DMS53 treated with DMSO at 0.1 percent for 48 hours (cell line): ENCODE measurements at regions not wholly inside any gene's neighbourhood (a gene's known extent, or its start where the extent isn't known, plus 50 kb on each side); places are given as distances from the start of the nearest gene placed in this dataset.

Experiments used
- DNase-seq: peaks from one replicate; lab custom pipeline; 2025; ENCODE audit not compliant: unreplicated experiment; lab: John Stamatoyannopoulos, UW

DNA sequence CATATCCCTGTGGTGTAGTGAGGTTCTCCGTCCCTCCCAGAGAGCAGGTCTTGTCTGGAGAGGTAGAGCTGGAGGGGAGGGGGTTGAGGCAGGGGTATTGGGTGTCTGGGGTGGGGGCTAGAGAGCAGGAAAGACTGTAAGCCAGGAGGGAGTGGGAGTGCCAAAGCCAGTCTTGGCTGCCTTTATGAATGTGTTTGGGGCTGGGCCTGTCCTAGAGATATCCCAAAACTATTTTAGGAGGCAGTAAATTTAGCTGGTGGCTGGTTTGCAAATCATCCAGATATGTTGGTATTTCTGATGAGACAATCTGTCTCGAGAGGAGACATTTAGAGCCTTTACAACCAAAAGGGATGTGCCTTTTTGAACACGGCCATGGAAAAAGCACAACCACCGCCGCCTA, 166.6 kb downstream of the TLE3 start:
- DNase-seq = no peak

GRCh38 chr15:69934607-69935006, 163.1 kb downstream of the TLE3 start:
- DNase-seq = no peak

- DNase-seq = no peak
These were observed 157.9 kb downstream of the TLE3 start for GRCh38 chr15:69939513-69940440.

DNA sequence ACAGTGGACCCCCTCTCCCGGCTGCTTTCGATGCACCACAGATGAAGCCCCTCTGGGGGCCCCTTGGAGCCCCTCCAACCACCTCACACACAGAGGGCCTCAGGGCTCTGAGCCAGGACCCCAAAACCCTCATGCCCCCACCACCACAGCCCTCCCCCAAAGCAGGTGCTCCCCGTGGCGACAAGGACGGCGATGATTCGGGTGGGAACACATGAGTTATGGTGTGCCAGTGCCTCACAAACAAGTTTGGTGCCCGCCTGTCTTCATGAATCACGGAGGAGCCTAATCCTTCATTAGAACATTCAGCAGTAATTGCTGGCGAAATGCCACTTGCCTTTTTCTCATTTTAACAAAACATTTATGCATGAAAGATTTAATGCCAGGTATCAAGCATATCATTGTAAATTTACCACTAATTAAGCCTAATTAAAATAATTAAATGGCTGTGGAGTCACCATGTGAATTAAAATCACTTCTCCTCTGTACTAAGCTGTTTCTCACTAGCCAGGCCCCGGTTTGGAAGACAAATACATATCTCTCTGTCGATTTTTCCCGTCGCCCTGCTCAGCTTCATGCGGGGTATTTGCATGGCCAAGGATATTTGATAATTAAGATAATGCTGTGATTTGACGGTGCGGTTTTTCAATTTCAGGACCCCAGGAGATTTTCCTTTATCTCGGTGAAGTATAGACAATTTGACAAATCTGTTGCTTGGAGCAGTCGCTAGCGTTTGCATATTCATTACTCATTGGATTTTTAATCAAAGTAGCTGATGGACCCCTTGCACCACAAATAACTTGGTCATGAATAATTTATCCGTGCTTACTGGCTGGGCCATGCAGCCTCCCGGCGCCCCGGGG, 157.0 kb downstream of the TLE3 start:
- DNase-seq = no peak

DNA sequence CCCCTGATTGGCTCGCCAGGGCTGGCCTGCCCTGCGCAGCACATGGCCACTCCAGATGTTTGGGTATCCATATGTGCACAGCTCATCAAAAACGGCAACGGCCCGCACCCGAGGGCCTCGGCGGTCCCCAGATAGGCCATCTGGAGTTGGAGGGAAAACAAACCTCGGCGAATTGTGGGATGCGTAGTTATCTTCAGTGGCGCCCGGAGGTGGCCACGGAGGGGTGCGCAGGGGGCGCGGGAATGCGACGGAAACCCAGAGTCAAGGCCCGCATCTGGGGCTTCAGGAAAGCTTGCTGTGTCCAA, 156.5 kb downstream of the TLE3 start:
- DNase-seq = no peak

DNA sequence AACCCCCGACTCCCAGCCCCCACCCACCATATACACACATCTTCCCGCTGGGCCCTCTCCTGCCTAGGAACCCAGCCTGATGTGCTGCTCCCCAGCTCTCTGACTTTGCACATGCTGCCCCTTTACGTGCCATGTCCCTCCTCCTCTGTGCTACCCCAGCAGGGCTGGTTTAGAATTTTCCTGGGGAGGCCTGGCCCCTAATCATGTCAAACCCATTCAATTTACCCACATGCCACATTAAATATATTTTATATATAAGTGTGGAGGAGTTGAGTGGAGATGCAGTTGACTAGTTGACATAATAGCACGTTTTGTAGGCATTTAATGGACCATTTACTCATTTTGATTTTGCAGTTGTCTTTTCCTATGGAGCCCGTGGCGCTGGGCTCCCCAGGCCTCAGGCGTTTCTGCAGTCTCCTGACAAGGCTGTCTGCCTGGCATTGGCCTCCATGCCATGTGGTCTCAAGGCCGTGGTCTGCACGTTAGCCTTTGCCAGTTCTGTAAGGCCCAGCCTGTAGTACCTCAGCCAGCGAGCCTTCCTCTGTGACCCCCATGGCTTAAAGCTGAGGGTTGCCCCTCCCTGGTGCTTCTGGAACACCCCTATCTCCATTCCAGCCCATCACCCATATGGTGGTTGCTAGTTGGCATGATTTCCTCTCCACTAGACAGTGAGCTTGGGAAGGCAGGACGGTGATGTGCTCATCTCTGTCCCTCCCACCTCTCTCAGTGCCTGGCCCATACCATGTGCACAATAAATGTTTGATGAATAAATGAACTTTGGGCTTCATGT, 155.8 kb downstream of the TLE3 start:
- no peak for DNase-seq

DNA sequence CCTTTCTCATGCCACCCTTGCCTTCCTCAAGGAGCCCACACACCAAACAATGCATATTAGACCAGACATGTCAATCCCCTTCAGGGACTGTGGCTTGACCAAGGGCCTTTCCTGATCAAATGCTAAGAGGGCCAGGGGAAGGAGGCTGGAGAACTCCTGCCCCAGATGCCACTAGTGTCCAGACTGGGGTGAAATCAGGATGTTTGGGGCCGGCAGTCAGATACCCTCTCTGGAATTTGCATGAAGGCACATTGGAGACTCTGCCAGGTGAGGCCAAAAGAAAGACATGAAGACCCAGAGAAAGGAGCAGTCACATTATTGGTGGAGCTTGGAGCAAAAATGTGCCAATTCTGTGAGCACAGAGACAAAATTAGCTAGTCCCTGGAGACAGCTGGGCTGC, 154.1 kb downstream of the TLE3 start:
- DNase-seq = no peak

DNA sequence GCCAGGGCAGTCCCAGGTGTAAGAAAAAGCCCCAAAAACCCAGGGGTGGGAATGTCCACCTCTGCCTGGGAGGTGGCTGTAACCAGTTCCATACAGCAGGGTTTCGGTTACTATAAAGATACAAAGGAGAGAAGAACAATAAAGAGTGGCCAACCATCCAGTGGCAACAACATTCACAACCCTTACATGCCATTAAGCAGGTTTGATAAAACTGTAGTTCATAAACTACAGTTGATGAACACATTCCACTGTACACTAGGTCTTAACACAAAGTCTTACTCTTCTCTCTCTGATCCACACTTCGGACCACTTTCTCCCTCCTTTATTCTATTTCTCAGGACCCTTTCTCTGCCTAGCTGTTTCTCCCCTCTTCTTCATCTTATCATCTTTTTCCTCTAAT, 152.0 kb downstream of the TLE3 start:
- DNase-seq = no peak

- no peak for DNase-seq
These were observed 150.8 kb downstream of the TLE3 start for GRCh38 chr15:69946870-69947269.

- no peak for DNase-seq
These were observed 150.3 kb downstream of the TLE3 start for GRCh38 chr15:69947394-69947793.

DNA sequence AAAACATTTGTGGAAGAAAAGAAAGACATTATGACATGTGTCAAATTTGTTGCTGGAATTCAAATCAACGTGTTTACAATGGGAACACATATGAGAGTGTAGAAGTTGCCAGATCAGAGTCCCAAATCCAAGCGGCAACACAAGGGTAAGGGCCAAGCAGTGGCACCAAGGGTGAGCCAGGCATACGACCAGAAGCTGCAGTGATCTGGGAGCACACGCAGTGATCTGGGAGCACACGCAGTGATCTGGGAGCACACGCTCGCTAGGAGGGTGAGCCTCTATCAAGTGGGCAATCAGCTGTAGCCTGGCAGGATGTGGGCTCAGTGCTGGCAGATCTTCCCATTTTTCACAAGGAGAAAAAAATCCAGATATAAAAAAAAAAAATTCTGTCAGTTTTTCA, 148.2 kb downstream of the TLE3 start:
- DNase-seq = no peak

- DNase-seq = peak; percentile 61
These were observed 146.3 kb downstream of the TLE3 start for GRCh38 chr15:69951256-69951897.

DNA sequence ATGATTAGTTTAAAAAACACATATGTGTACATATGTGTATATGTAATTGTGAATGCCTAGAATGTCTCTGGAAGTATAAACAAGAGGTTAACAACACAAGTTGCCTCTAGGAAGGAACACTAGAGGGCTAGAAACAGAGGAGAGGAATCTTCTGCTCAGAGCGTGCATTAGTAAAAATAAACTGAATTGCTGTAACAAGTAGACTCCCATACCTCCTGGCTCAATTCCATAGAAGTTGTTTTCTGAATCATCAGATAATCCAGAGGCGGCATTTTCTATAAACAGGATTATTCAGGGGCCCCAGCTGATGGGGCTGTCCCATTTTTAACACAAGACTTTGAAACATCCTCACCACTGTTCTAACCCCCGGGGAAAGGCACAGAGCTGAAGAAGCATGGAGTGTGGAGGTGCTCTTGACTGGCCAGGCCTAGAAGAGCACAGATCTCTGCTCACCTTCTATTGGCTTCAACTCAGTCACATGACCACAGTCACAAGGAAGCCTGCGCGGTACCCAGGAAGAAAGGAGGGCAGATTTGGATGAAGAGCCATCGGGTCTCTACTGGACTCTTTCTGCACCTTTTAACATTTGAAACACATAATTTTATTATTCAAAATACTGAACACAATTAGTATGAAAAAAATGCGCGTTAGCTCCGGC, 145.7 kb downstream of the TLE3 start:
- no peak for DNase-seq

GRCh38 chr15:69953051-69953450, 144.7 kb downstream of the TLE3 start:
- no peak for DNase-seq

GRCh38 chr15:69953816-69954215, 143.9 kb downstream of the TLE3 start:
- DNase-seq = no peak

DNA sequence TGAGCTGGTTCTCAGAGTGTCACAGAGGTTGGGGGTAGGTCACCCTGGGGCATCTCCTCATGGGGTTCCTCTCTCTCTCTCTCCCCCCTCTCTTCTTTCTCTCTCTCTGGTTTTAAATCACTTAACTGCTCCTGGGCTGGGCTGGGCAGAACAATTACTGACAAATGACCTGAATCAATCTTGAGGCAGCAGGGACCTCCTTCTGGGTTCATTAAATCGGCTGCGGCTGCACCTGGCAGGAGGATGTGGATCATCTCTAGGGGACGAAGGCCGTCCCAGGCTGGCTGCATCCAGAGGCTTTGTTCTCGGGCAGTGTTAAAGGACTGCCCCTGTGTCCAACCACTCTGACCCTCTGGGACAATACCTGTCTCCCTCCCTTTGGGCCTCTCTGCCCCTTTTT, 143.1 kb downstream of the TLE3 start:
- DNase-seq = no peak

DNA sequence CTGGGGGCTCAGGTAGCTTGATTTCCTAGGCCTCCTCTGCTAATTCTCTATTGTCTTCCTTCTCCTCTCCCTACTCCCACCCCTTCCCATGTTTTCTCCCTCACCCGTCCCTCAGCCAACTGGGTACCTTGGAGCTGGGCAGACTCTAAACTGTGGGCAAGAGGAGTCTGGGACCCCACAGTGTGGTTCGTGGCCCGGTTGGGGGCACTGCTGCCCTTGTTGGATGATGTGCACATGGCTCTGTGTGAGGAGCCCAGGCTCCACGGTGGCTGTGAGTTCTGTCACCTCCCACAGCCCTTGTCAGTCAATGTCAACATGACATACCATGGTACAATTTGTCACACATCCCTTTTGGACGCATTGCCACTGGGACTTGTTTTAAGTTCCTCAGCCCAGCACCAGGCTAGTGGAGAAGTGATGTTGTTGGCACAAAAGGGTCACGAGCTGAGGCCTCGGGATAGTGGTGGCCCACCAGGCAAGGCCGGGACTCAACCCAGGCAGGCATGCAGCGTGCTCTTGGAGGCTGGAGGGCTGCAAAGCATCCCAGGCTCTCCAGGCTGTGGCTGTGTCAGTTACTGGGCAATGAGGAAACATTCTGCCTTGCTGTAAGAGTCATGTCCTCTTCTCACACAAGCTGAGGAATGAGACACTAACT, 142.3 kb downstream of the TLE3 start:
- no peak for DNase-seq

- no peak for DNase-seq
These were observed 141.3 kb downstream of the TLE3 start for GRCh38 chr15:69956417-69956816.

GRCh38 chr15:69957175-69957574, 140.5 kb downstream of the TLE3 start:
- no peak for DNase-seq

GRCh38 chr15:69958496-69959084, 139.1 kb downstream of the TLE3 start:
- DNase-seq = no peak
